Body of pancreas (tissue), 4 donors: ENCODE measurements at regions not wholly inside any gene's neighbourhood (a gene's known extent, or its start where the extent isn't known, plus 50 kb on each side); places are given as distances from the start of the nearest gene placed in this dataset.

Experiments
- ATAC-seq: fragments of 150-250 bp; one replicate; pipeline ENCODE4 v1.9.1; 2016
- DNase-seq, 4 donors: peaks; one replicate each; pipeline ENCODE4 v3.0.0-alpha.2; 2019
- H3K27ac ChIP-seq, 4 donors: fragments of 200-600 bp; sonication (generic); 1 replicate in 3 of 4; 2 replicates in 1 of 4; pipeline versions ENCODE4 v1.5.1 to v1.6.1; 2016 to 2019; ENCODE audit warnings: mild to moderate bottlenecking in 1 of 4, mixed read lengths in 1 of 4, moderate library complexity in 1 of 4
- H3K27me3 ChIP-seq, 2 donors: fragments of 200-600 bp; sonication (generic); one replicate each; pipeline ENCODE4 v1.6.0; 2016; ENCODE audit warnings: mild to moderate bottlenecking in 1 of 2
- H3K36me3 ChIP-seq, 2 donors: fragments of 200-600 bp; sonication (generic); replicated peaks in 1 of 2; 2 replicates each; pipeline ENCODE4 v1.5.1; 2016; ENCODE audit warnings: low read depth in 2 of 2; ENCODE audit not compliant: insufficient read depth in 1 of 2
- H3K4me1 ChIP-seq: fragments of 200-600 bp; sonication (generic); one replicate; pipeline ENCODE4 v1.6.0; 2016
- H3K4me3 ChIP-seq, 2 donors: fragments of 200-600 bp; sonication (generic); 1 replicate in 1 of 2; 2 replicates in 1 of 2; pipeline ENCODE4 v1.5.1; 2016 to 2019
- H3K9me3 ChIP-seq, 3 donors: fragments of 200-600 bp; sonication (generic); 1 replicate in 2 of 3; 2 replicates in 1 of 3; pipeline ENCODE4 v1.5.1; 2016
- POLR2A ChIP-seq, 3 donors: fragments of 450-650 bp; IDR thresholded peaks; one replicate each; pipeline ENCODE4 v1.6.1; 2016; ENCODE audit warnings: antibody characterized with exemption in 3 of 3, mild to moderate bottlenecking in 2 of 3
- WGBS, 2 donors: methylation state at CpG; one replicate each; pipeline ENCODE4 v1.1.5; 2017; 5-methylcytosine and 5-hydroxymethylcytosine counted together
- intact Hi-C: fragments of 100-400 bp; cut with DNase I; formaldehyde crosslinking; loops from one replicate; pipeline ENCODE4 v1.15.1; 2023
- TF ChIP-seq, protein P1 (sequence below), 7 experiments: fragments of 450-650 bp in 4 of 7; fragments of 200-600 bp in 3 of 7; sonication (generic) in 3 of 7; IDR thresholded peaks; one replicate each; pipeline ENCODE4 v1.5.1; 2016 to 2019; ENCODE audit warnings: antibody characterized with exemption in 7 of 7

- H3K9me3 ChIP-seq = no peaks in the 10 kb centered on the region
- DNase-seq (no peak), ATAC-seq (no peak)
- intact Hi-C loops = no loop called here
- H3K4me3 ChIP-seq = no peak overlapping the region
- 50 to 57% methylated on average over 11 of the region's 11 CpGs for WGBS, 2 donors
- H3K27me3 ChIP-seq = no peaks in the 10 kb centered on the region
- H3K27ac ChIP-seq = no peak overlapping the region
- TF ChIP-seq, protein P1, sequence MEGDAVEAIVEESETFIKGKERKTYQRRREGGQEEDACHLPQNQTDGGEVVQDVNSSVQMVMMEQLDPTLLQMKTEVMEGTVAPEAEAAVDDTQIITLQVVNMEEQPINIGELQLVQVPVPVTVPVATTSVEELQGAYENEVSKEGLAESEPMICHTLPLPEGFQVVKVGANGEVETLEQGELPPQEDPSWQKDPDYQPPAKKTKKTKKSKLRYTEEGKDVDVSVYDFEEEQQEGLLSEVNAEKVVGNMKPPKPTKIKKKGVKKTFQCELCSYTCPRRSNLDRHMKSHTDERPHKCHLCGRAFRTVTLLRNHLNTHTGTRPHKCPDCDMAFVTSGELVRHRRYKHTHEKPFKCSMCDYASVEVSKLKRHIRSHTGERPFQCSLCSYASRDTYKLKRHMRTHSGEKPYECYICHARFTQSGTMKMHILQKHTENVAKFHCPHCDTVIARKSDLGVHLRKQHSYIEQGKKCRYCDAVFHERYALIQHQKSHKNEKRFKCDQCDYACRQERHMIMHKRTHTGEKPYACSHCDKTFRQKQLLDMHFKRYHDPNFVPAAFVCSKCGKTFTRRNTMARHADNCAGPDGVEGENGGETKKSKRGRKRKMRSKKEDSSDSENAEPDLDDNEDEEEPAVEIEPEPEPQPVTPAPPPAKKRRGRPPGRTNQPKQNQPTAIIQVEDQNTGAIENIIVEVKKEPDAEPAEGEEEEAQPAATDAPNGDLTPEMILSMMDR (IDR thresholded peaks at IDR 0.05) = no peak
- no peak for TF ChIP-seq POLR2A (IDR thresholded peaks at IDR 0.05)
- H3K4me1 ChIP-seq = no peaks in the 10 kb centered on the region
- H3K36me3 ChIP-seq = no peaks in the 10 kb centered on the region
Measured at GRCh38 chr19:29325241-29325975, 112.5 kb upstream of the UQCRFS1 start.

GRCh38 chr19:29326351-29326750, 113.4 kb upstream of the UQCRFS1 start:
- TF ChIP-seq POLR2A (IDR thresholded peaks at IDR 0.05) = no peak
- TF ChIP-seq, protein P1 (IDR thresholded peaks at IDR 0.05) = no peak
- Histone ChIP-seq H3K9me3 (no peaks in the 10 kb centered on the region), H3K4me1 (no peaks in the 10 kb centered on the region), H3K4me3 (no peak overlapping the region), H3K36me3 (no peaks in the 10 kb centered on the region), H3K27ac (no peak overlapping the region), H3K27me3 (no peaks in the 10 kb centered on the region)
- ATAC-seq (no peak), DNase-seq (no peak)
- intact Hi-C loops = no loop called here
- WGBS, 2 donors = 59 to 61% methylated on average over 4 of the region's 4 CpGs

GRCh38 chr19:29326849-29327840, 114.2 kb upstream of the UQCRFS1 start:
- 34 to 41% methylated on average over 12 to 14 of the region's 14 CpGs for WGBS, 2 donors

DNA sequence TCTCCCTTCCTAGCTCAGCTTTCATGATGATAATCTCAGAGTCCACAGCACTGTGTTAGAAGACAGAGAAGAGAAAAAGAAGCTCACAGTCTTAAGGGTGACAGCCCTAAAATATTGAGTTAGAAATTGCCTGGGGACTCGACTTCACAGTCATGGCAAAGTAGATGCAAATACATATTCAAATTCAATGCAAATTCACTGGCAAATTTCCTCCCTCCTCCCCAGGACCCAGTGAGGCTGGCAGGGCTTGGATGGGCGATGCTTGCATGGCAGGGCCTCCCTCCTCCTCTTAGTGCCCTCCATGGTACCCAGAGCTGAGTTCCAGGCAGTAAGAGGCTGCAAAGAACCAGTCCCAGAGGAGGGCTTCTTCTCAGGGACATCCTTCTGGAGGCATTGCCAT, 115.6 kb upstream of the UQCRFS1 start:
- H3K4me1 ChIP-seq = no peaks in the 10 kb centered on the region
- 29 to 57% methylated on average over 2 of the region's 2 CpGs for WGBS, 2 donors
- intact Hi-C loops = no loop called here
- no peaks in the 10 kb centered on the region for H3K9me3 ChIP-seq
- TF ChIP-seq, protein P1 (IDR thresholded peaks at IDR 0.05) = no peak
- TF ChIP-seq POLR2A (IDR thresholded peaks at IDR 0.05) = no peak
- H3K27me3 ChIP-seq = no peaks in the 10 kb centered on the region
- no peak for ATAC-seq
- H3K36me3 ChIP-seq = no peaks in the 10 kb centered on the region
- H3K27ac ChIP-seq = no peak overlapping the region
- no peak overlapping the region for H3K4me3 ChIP-seq
- no peak for DNase-seq

More at GRCh38 chr19:29326849-29327840, 114.2 kb upstream of the UQCRFS1 start:
- Histone ChIP-seq H3K9me3 (no peaks in the 10 kb centered on the region), H3K27ac (no peak overlapping the region), H3K4me1 (no peaks in the 10 kb centered on the region), H3K36me3 (no peaks in the 10 kb centered on the region), H3K4me3 (no peak overlapping the region), H3K27me3 (no peaks in the 10 kb centered on the region)
- TF ChIP-seq, protein P1 (IDR thresholded peaks at IDR 0.05) = no peak
- TF ChIP-seq POLR2A (IDR thresholded peaks at IDR 0.05) = no peak
- intact Hi-C loops = no loop called here
- no peak for ATAC-seq
- DNase-seq = no peak
